ENCODE measurements at regions not wholly inside any gene's neighbourhood (a gene's known extent, or its start where the extent isn't known, plus 50 kb on each side); places are given as distances from the start of the nearest gene placed in this dataset.
"Not testable (repeated sequence)": the region's sequence is repeated elsewhere in the genome, so short reads cannot be mapped to it uniquely, and the experiment has no call there.

DNA sequence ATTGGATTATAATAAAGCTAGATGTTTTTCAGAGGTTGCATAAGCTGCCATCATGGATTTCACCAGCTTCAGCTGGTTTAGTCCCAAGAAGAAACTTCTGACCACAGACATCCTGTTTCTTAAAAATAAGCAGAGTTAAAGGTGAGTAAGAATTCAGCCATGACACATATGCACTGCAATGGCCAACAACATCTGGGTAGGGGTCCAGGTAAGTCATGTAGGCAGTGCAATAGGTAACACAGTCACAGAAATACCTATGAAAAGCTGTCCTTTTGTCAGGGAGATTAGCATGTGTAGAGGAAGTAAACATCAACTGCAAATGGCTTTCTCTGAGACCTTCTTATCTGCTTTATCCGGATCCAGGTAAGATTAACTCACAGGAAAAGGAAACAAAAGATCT is 85.6 kb downstream of the PPIAL4G start:
- H3K9me3 Mint-ChIP-seq; CTCF ChIA-PET; H3K27me3 Mint-ChIP-seq; DNase-seq; H3K4me3 Mint-ChIP-seq; H3K36me3 Mint-ChIP-seq (ENCODE audit: low read depth): not testable (repeated sequence)
- POLR2A ChIA-PET: interaction anchor here (0.9 to 1.1 kb wide), 2 partner anchors 9 to 125 kb away, joined by 3 to 6 read pairs; no protein-coding TSS in a partner anchor
- peak overlapping the region; percentile 90 for H3K27ac Mint-ChIP-seq
- H3K4me1 Mint-ChIP-seq: peaks cover 23% of the 10 kb centered on the region

DNA sequence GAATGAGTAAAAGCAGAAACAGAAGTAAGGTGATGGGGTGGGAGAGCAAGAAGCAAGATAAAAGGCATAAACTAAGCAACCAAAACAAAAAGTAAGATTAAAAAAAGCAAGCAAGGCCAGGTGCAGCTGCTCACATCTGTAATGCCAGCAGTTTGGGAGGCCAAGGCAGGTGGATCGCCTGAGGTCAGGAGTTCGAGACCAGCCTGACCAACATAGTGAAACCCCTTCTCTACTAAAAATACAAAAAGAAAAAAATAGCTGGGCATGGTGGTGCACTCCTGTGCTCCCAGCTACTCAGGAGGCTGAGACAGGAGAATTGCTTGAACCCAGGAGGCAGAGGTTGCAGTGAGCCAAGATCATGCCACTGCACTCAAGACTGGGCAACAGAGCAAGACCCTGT is 90.6 kb downstream of the PPIAL4G start:
- H3K27me3 Mint-ChIP-seq; H3K36me3 Mint-ChIP-seq (ENCODE audit: low read depth); H3K27ac Mint-ChIP-seq; CTCF ChIA-PET; DNase-seq; H3K4me3 Mint-ChIP-seq; H3K9me3 Mint-ChIP-seq: not testable (repeated sequence)
- H3K4me1 Mint-ChIP-seq: peaks cover 26% of the 10 kb centered on the region
- POLR2A ChIA-PET: interaction anchor here (1.9 kb wide), 1 partner anchor 10 kb away, joined by 7 read pairs; no protein-coding TSS in a partner anchor

DNA sequence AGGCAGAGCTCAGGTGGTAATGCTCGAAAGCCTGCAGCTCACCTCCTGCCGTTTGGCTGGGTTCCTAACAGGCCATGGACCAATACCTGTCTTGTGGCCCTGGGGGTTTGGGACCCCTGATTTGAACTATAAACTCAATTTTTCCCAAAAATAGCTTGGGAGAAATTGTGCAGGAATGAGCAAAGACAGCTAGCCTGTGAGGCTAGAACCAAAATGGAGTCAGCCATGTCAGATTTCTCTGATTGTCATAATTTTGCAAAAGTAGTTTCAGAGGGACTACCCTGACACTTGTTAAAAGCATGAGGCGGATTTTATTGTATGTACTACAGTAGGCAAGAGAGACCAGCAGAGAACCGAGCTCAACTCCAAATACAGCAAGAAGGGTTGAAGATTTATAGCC is 91.8 kb downstream of the PPIAL4G start:
- H3K9me3 Mint-ChIP-seq; H3K27me3 Mint-ChIP-seq; H3K4me3 Mint-ChIP-seq; H3K36me3 Mint-ChIP-seq (ENCODE audit: low read depth); DNase-seq; CTCF ChIA-PET; H3K27ac Mint-ChIP-seq: not testable (repeated sequence)
- POLR2A ChIA-PET: interaction anchor here (1.9 kb wide), 1 partner anchor 11 kb away, joined by 7 read pairs; no protein-coding TSS in a partner anchor
- H3K4me1 Mint-ChIP-seq: peaks cover 28% of the 10 kb centered on the region

DNA sequence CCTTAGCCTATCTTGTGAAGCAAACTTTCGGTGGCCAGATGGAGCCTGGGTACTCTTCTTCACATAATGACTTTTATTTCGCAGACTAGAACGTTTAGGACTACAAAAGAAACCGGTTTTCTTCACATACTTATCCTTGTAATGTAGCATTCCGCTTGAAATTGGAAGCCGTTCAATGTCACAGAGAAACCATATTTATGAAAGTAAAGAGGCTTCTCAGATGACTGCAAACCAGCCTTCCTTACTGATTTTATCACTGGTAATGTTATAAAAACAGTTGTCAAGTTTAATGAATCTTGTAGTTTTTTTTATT is 94.1 kb downstream of the PPIAL4G start:
- POLR2A ChIA-PET: interaction anchor here (0.9 to 2.4 kb wide), 12 partner anchors 8 to 351 kb away, joined by 3 to 57 read pairs (median 10); no protein-coding TSS in a partner anchor
- peak overlapping the region; percentile 86 for H3K4me3 Mint-ChIP-seq

DNA sequence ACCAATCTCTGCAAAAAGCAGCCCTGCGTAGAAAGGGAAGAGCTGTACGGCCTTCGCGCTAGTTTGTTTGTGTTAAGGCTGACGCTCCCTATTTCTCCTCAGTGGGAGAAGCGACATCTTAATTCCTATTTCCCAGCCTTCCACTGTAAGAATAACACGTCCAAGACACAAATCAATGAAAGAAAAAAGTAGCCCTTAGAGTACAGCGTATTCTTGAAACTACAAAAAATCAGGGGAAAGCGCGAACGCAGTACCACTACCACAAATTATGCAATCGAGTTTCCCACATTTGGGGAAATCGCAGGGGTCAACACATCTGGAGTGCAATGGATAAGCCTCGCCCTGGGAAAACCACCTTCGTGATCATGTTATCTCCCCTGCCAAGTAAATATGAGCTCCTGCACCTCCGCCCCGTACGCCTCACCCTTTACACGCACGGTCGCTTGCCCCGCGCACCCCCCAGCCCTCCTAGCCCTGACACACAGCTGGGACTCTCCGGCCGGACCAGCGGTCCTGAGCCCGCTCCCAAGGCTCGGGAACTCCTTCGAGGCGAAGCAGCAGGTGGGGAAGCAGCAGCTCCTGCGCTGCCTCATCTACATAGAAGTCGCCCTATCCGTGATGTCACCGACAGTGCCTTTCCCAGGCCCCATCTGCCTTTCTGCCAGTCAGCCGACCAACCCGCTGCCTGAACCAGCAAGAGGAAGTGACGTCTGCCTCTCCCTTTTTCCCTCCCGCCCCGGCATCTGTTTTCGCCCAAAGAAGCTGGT is 94.7 kb downstream of the PPIAL4G start:
- ChIA-PET CTCF (interaction anchor here (0.8 to 2.1 kb wide), 2 partner anchors 16 to 54 kb away, joined by 3 to 12 read pairs; no protein-coding TSS in a partner anchor), POLR2A (interaction anchor here (0.9 to 2.4 kb wide), 12 partner anchors 9 to 350 kb away, joined by 3 to 57 read pairs (median 10); no protein-coding TSS in a partner anchor)
- Mint-ChIP-seq H3K36me3 (ENCODE audit: low read depth) (no peaks in the 10 kb centered on the region), H3K27me3 (no peaks in the 10 kb centered on the region), H3K9me3 (no peaks in the 10 kb centered on the region), H3K4me3 (peak overlapping the region; percentile 86), H3K27ac (peak overlapping the region; percentile 95), H3K4me1 (peaks cover 38% of the 10 kb centered on the region)
- peak; percentile 91 for DNase-seq

More for the DNA sequence above, 94.1 kb downstream of the PPIAL4G start:
- CTCF ChIA-PET: interaction anchor here (2.1 kb wide), 1 partner anchor 17 kb away, joined by 12 read pairs; no protein-coding TSS in a partner anchor
- Mint-ChIP-seq H3K27ac (peak overlapping the region; percentile 95), H3K27me3 (no peaks in the 10 kb centered on the region), H3K9me3 (no peaks in the 10 kb centered on the region), H3K4me1 (peaks cover 38% of the 10 kb centered on the region), H3K36me3 (ENCODE audit: low read depth) (no peaks in the 10 kb centered on the region)
- no peak for DNase-seq

DNA sequence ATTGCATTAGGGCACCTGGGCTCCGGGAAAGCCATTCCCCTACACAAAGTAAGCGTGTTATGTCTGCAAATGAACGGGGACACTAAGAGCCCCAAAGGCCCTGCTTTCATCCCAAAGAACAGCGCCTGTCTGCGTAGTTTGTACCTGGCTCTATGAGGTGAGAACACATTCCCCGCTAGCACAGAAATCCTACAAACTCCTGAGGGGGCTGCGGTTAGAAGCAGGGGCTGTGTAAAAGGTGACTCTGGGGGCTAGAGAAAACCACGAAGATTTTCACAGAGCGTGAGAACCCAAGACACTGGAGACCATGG is 95.2 kb downstream of the PPIAL4G start:
- ChIA-PET CTCF (interaction anchor here (0.8 to 2.1 kb wide), 2 partner anchors 16 to 54 kb away, joined by 3 to 12 read pairs; no protein-coding TSS in a partner anchor), POLR2A (interaction anchor here (1.2 to 2.4 kb wide), 11 partner anchors 9 to 135 kb away, joined by 5 to 57 read pairs (median 11); no protein-coding TSS in a partner anchor)
- not testable (repeated sequence) for H3K27me3 Mint-ChIP-seq; H3K9me3 Mint-ChIP-seq; DNase-seq; H3K36me3 Mint-ChIP-seq (ENCODE audit: low read depth)
- peak overlapping the region; percentile 86 for H3K4me3 Mint-ChIP-seq
- H3K4me1 Mint-ChIP-seq: peaks cover 38% of the 10 kb centered on the region
- peak overlapping the region; percentile 95 for H3K27ac Mint-ChIP-seq

DNA sequence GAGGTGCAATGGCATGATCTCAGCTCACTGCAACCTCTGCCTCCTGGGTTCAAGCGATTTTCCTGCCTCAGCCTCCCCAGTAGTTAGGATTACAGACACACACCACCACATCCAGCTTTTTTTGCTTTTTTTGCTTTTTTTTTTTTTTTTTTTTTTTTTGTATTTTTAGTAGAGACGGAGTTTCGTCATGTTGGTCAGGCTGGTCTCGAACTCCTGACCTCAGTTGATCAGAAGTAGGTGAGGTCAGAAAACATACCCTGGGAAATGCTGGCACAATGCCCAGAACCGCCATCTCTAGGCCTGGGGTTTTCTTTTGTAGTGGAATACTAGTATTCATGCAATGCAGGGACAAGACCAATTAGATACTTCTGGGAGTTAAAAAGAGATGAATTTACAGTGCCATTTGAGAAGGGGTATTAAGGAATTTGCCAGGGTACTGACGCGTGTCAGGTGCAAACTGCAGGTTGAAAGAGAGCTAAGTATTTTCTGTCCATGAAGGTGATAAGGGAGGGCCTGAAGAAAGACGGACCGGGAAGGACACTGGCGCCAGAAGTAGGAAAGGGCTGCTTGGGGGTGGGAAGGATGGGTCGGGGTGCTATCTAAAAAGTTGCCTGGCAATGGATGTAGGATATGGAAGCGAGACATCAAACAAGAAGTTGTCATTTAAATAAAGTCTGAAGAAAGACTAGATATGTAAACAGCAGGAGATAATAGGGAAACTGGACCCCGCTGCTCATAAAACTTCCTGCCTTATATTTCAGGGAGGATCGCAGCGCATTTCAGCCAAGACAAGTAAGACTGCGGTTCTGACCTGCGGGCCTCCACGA is 95.8 kb downstream of the PPIAL4G start:
- not testable (repeated sequence) for H3K9me3 Mint-ChIP-seq; DNase-seq; H3K27me3 Mint-ChIP-seq; H3K36me3 Mint-ChIP-seq (ENCODE audit: low read depth)
- Mint-ChIP-seq H3K4me1 (peaks cover 38% of the 10 kb centered on the region), H3K4me3 (peak overlapping the region; percentile 36), H3K27ac (peak overlapping the region; percentile 95)
- ChIA-PET POLR2A (interaction anchor here (1.5 to 2.4 kb wide), 7 partner anchors 9 to 135 kb away, joined by 3 to 57 read pairs (median 18); no protein-coding TSS in a partner anchor), CTCF (interaction anchor here (2.1 kb wide), 1 partner anchor 15 kb away, joined by 12 read pairs; no protein-coding TSS in a partner anchor)

DNA sequence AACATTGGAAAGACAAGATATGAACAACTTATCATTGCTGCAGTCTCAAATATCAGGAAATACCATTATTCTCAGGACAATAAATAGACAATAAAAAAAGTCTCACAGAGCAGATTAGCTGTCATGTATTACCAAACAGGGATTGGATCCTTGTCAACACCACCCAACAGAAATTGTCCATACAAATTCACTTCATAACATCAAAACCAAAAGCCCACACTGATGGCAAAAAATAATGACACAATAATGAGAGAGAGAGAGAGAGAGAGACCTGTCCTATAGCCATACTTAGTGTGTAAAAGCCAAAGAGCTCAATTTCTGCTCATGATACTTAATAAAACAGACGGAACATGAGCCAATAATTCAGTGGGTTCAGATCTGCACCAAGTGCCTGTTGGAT is 96.5 kb downstream of the PPIAL4G start:
- CTCF ChIA-PET: no interaction called here
- no peak for DNase-seq
- Mint-ChIP-seq H3K36me3 (ENCODE audit: low read depth) (no peaks in the 10 kb centered on the region), H3K27ac (no peak overlapping the region), H3K27me3 (no peaks in the 10 kb centered on the region), H3K4me3 (no peak overlapping the region), H3K4me1 (peaks cover 38% of the 10 kb centered on the region), H3K9me3 (no peaks in the 10 kb centered on the region)
- POLR2A ChIA-PET: interaction anchor here (0.6 to 1.5 kb wide), 3 partner anchors 9 to 55 kb away, joined by 3 to 5 read pairs (median 4); no protein-coding TSS in a partner anchor

DNA sequence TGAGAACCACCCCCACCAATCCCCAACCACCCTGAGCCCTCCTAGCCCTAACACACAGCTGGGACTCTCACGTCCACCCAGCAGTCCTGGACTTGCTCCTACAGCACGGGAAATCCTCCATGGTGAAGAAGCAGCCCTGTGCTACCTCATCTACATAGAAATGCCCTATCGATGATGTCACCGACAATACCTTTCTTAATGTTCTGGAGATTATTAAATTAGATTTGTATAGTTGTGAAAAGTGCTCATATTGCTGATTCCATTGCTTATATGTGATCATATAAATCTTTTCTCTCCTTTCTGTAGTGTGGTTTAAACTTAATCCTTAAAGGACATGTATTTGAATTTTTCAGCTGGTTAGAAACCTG is 97.1 kb downstream of the PPIAL4G start:
- H3K9me3 Mint-ChIP-seq, H3K27me3 Mint-ChIP-seq: not testable (repeated sequence)

DNA sequence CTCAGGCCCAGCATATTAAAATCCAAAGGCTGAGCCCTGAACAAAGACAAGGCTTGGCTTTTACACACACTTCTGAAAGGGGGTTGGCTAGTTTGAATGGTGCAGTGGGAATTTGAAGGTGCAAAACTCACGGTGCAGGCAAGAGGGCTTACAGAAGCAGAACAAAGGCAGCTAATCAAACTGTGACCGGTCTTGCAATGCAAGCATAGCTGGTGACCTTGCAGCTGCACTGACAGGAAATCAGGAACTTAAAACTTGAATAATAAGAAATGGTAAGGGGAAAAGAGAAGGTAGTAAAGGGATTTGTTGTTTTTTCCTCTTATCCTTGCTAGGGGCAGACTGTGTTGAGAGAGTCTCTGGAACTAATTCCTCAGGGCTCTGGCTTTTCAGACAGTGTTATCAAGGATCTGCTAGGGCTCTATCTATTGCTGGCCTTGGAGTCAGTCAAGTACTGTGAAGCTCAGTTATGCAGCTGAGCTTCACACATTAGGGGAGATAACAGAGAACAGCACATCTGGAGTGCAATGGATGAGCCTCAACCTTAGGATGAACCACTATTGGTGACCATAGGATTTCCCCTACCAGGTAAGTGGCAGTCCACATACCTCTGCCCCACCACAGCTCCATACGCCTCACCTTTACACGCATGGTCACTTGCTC is 97.6 kb downstream of the PPIAL4G start:
- ChIA-PET POLR2A (interaction anchor here (1.1 to 1.6 kb wide), 2 partner anchors 13 to 137 kb away, joined by 4 read pairs; no protein-coding TSS in a partner anchor), CTCF (interaction anchor here (0.8 kb wide), 1 partner anchor 13 kb away, joined by 3 read pairs; no protein-coding TSS in a partner anchor)
- no peak overlapping the region for H3K4me3 Mint-ChIP-seq
- no peaks in the 10 kb centered on the region for H3K27me3 Mint-ChIP-seq
- no peak overlapping the region for H3K27ac Mint-ChIP-seq
- peaks cover 38% of the 10 kb centered on the region for H3K4me1 Mint-ChIP-seq
- H3K9me3 Mint-ChIP-seq: no peaks in the 10 kb centered on the region
- no peak for DNase-seq
- H3K36me3 Mint-ChIP-seq (ENCODE audit: low read depth): no peaks in the 10 kb centered on the region

More for the DNA sequence above, 97.1 kb downstream of the PPIAL4G start:
- not testable (repeated sequence) for H3K27ac Mint-ChIP-seq; H3K4me3 Mint-ChIP-seq; DNase-seq; H3K36me3 Mint-ChIP-seq (ENCODE audit: low read depth)
- ChIA-PET CTCF (interaction anchor here (0.8 kb wide), 1 partner anchor 13 kb away, joined by 3 read pairs; no protein-coding TSS in a partner anchor), POLR2A (interaction anchor here (1.1 to 1.5 kb wide), 2 partner anchors 12 to 137 kb away, joined by 3 to 4 read pairs; no protein-coding TSS in a partner anchor)
- H3K4me1 Mint-ChIP-seq: peaks cover 38% of the 10 kb centered on the region

DNA sequence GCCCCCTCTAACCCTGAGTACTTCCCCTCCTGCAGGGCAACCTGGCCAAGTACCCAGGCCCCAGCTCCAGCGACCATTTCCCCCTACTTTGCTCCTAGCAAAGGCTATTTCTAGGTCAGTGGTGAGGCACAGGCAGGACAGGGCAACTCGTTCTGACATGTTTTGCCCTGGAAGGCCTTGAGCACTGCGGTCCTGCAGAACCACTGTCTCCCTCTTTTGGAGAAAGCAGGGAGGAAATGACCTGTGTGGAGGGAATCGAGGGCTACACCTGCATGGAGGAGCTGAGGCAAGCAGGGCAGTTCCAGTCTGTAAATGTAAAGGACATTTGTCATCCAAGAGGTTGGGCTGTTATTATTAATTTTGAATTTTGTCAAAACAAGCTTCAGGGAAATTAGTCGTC is 99.1 kb downstream of the PPIAL4G start:
- no peak for DNase-seq
- peaks cover 32% of the 10 kb centered on the region for H3K4me1 Mint-ChIP-seq
- no peaks in the 10 kb centered on the region for H3K9me3 Mint-ChIP-seq
- ChIA-PET CTCF (no interaction called here), POLR2A (interaction anchor here (1.6 to 1.9 kb wide), 2 partner anchors 12 to 139 kb away, joined by 4 to 7 read pairs; no protein-coding TSS in a partner anchor)
- no peaks in the 10 kb centered on the region for H3K36me3 Mint-ChIP-seq (ENCODE audit: low read depth)
- no peak overlapping the region for H3K4me3 Mint-ChIP-seq
- H3K27me3 Mint-ChIP-seq: no peaks in the 10 kb centered on the region
- H3K27ac Mint-ChIP-seq: no peak overlapping the region

DNA sequence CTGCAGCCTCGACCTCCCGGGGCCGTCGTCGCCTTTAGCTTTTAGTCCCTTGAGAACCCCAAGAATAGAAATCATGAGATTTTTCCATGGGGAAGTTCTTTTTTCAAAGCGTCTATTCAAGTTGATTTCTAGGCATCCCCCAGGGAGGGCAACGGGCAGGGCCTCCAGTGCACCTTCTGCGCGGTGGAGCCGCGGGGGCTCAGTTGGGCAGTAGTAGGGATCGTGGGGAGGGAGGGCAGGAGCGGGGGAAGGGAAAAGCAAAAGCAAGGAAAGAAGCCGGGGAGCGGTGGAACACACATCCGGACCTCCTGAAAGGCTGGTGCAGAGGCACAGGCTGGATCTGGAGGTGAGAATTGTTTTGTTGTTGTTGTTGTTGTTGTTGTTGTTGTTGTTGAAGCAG is 103.4 kb downstream of the PPIAL4G start:
- Mint-ChIP-seq H3K27me3 (no peaks in the 10 kb centered on the region), H3K27ac (no peak overlapping the region), H3K4me1 (peaks cover 5% of the 10 kb centered on the region), H3K4me3 (no peak overlapping the region), H3K36me3 (ENCODE audit: low read depth) (no peaks in the 10 kb centered on the region), H3K9me3 (no peaks in the 10 kb centered on the region)
- no peak for DNase-seq
- ChIA-PET CTCF (no interaction called here), POLR2A (interaction anchor here (1.9 kb wide), 1 partner anchor 9 kb away, joined by 11 read pairs; no protein-coding TSS in a partner anchor)

Data from activated CD4-positive, alpha-beta memory T cell treated with anti-CD3 and anti-CD28 coated beads, Interleukin-2, amount 10 ng/mL, durations not matched to agents 7 days and 5 days (primary cell).